ENCODE measurements at regions not wholly inside any gene's neighbourhood (a gene's known extent, or its start where the extent isn't known, plus 50 kb on each side); places are given as distances from the start of the nearest gene placed in this dataset.
A peak's percentile ranks its signal among the peaks of the same experiment; 100 is the strongest.

- DNase-seq (ENCODE audit: low read depth), result no peak
Observed at GRCh38 chr4:100970414-100970813, 376.9 kb downstream of the PPP3CA start.

- DNase-seq (ENCODE audit: low read depth), result no peak
Observed at GRCh38 chr4:100969925-100970324, 377.4 kb downstream of the PPP3CA start.

- no peak for DNase-seq (ENCODE audit: low read depth)
Observed at GRCh38 chr4:100968046-100968445, 379.3 kb downstream of the PPP3CA start.

- no peak for DNase-seq (ENCODE audit: low read depth)
Observed at GRCh38 chr4:100963627-100964026, 383.7 kb downstream of the PPP3CA start.

GRCh38 chr4:100962698-100963097 is 384.6 kb downstream of the PPP3CA start:
- DNase-seq (ENCODE audit: low read depth), result no peak

GRCh38 chr4:100960232-100960631 is 387.1 kb downstream of the PPP3CA start:
- DNase-seq (ENCODE audit: low read depth), result no peak

GRCh38 chr4:100954046-100954445 is 393.3 kb downstream of the PPP3CA start:
- no peak for DNase-seq (ENCODE audit: low read depth)

GRCh38 chr4:100953616-100954015 is 393.7 kb downstream of the PPP3CA start:
- DNase-seq (ENCODE audit: low read depth), result no peak

GRCh38 chr4:100952590-100952989 is 394.7 kb downstream of the PPP3CA start:
- DNase-seq (ENCODE audit: low read depth), result no peak

GRCh38 chr4:100949350-100949935 is 397.9 kb downstream of the PPP3CA start:
- peak; percentile 42 for DNase-seq (ENCODE audit: low read depth)

- DNase-seq (ENCODE audit: low read depth), result no peak
Observed at GRCh38 chr4:100948911-100949310, 398.4 kb downstream of the PPP3CA start.

- DNase-seq (ENCODE audit: low read depth), result no peak
Observed at GRCh38 chr4:100945789-100946188, 401.5 kb downstream of the PPP3CA start.

- DNase-seq (ENCODE audit: low read depth), result no peak
Observed at GRCh38 chr4:100938698-100939097, 408.6 kb downstream of the PPP3CA start.

GRCh38 chr4:100936661-100937375 is 410.5 kb downstream of the PPP3CA start:
- no peak for DNase-seq (ENCODE audit: low read depth)

GRCh38 chr4:100935090-100935489 is 412.2 kb downstream of the PPP3CA start:
- DNase-seq (ENCODE audit: low read depth), result no peak

GRCh38 chr4:100933628-100934027 is 413.7 kb downstream of the PPP3CA start:
- DNase-seq (ENCODE audit: low read depth), result peak; percentile 34

GRCh38 chr4:100929758-100930157 is 411.9 kb upstream of the EMCN start:
- no peak for DNase-seq (ENCODE audit: low read depth)

GRCh38 chr4:100929135-100929534 is 411.3 kb upstream of the EMCN start:
- no peak for DNase-seq (ENCODE audit: low read depth)

GRCh38 chr4:100926039-100926717 is 408.4 kb upstream of the EMCN start:
- no peak for DNase-seq (ENCODE audit: low read depth)

- DNase-seq (ENCODE audit: low read depth), result no peak
Observed at GRCh38 chr4:100913685-100914084, 395.9 kb upstream of the EMCN start.

GRCh38 chr4:100908540-100908939 is 390.7 kb upstream of the EMCN start:
- DNase-seq (ENCODE audit: low read depth), result no peak

GRCh38 chr4:100907465-100908454 is 389.9 kb upstream of the EMCN start:
- DNase-seq (ENCODE audit: low read depth), result no peak

All from GM04504 (cell line).